CD4-positive, alpha-beta T cell (primary cell): ENCODE measurements at regions not wholly inside any gene's neighbourhood (a gene's known extent, or its start where the extent isn't known, plus 50 kb on each side); places are given as distances from the start of the nearest gene placed in this dataset.

Source experiments
- ATAC-seq: fragments of 200-7000 bp; cut with Tn5 transposase; one replicate; pipeline ENCODE4 v1.10.0; 2022; ENCODE audit warnings: mild to moderate bottlenecking; ENCODE audit not compliant: poor library complexity
- CTCF ChIA-PET: fragments of 350-600 bp; sonication (Branson Sonifier 250); formaldehyde crosslinking; loops from one replicate; lab custom pipeline; 2021; ENCODE audit warnings: antibody characterized with exemption, inconsistent platforms; lab: Charles Lee
- POLR2A ChIA-PET: fragments of 350-600 bp; sonication (Branson Sonifier 250); formaldehyde crosslinking; loops from one replicate; lab custom pipeline; 2021; ENCODE audit warnings: antibody characterized with exemption, inconsistent platforms; lab: Charles Lee
- DNase-seq, 14 experiments: peaks; one replicate each; pipeline ENCODE4 v3.0.0-alpha.2; 2013 to 2020; ENCODE audit warnings: mixed read lengths in 2 of 14
- H3K27ac ChIP-seq, 2 donors: one replicate each; pipeline versions ENCODE4 v1.5.1 to v1.7.0; 2013; ENCODE audit warnings: low read length in 2 of 2, low read depth in 1 of 2, mild to moderate bottlenecking in 1 of 2
- H3K27me3 ChIP-seq, 2 experiments: 1 replicate in 1 of 2; 2 replicates in 1 of 2; pipeline versions ENCODE4 v1.6.1 to v1.7.0; 2013; ENCODE audit warnings: low read length in 2 of 2, control low read depth in 1 of 2, mild to moderate bottlenecking in 1 of 2, moderate library complexity in 1 of 2; ENCODE audit not compliant: insufficient read depth in 2 of 2, control insufficient read depth in 1 of 2
- H3K36me3 ChIP-seq: one replicate; pipeline ENCODE4 v1.6.1; 2013; ENCODE audit warnings: low read length, control low read depth; ENCODE audit not compliant: insufficient read depth
- H3K4me1 ChIP-seq: one replicate; pipeline ENCODE4 v1.6.1; 2013; ENCODE audit warnings: low read length, control low read depth; ENCODE audit not compliant: insufficient read depth
- H3K4me3 ChIP-seq: one replicate; pipeline ENCODE4 v1.5.1; 2013; ENCODE audit warnings: mild to moderate bottlenecking, low read length, moderate library complexity
- H3K9me3 ChIP-seq, 2 experiments: 1 replicate in 1 of 2; 2 replicates in 1 of 2; pipeline versions ENCODE4 v1.6.1 to v1.7.0; 2013; ENCODE audit warnings: low read length in 2 of 2, mild to moderate bottlenecking in 2 of 2, control low read depth in 1 of 2, moderate library complexity in 1 of 2; ENCODE audit not compliant: control insufficient read depth in 1 of 2, insufficient read depth in 1 of 2
- H3K27ac Mint-ChIP-seq: one replicate; pipeline ENCODE4 v1.8.0; 2020; ENCODE audit warnings: mixed read lengths
- H3K27me3 Mint-ChIP-seq: one replicate; pipeline ENCODE4 v1.8.0; 2021; ENCODE audit warnings: mixed read lengths
- H3K36me3 Mint-ChIP-seq: one replicate; pipeline ENCODE4 v1.8.0; 2021; ENCODE audit warnings: low read depth, mixed read lengths
- H3K4me1 Mint-ChIP-seq: one replicate; pipeline ENCODE4 v1.8.0; 2021; ENCODE audit warnings: low read depth, mixed read lengths
- H3K4me3 Mint-ChIP-seq: one replicate; pipeline ENCODE4 v1.8.0; 2020; ENCODE audit warnings: mild to moderate bottlenecking, mixed read lengths
- H3K9me3 Mint-ChIP-seq: one replicate; pipeline ENCODE4 v1.8.0; 2020; ENCODE audit warnings: mixed read lengths
- intact Hi-C, 2 experiments: fragments of 100-400 bp; cut with DNase I in 1 of 2; cut with micrococcal nuclease in 1 of 2; formaldehyde crosslinking; loops; one replicate each; pipeline versions ENCODE4 v1.15.1 to v1.9.0; 2023 to 2025; cut with DNase I, micrococcal nuclease
- TF ChIP-seq, protein P1 (sequence below): fragments of 200-600 bp; IDR thresholded peaks from one replicate; pipeline ENCODE4 v1.8.0; 2022; ENCODE audit warnings: antibody characterized with exemption, mild to moderate bottlenecking

DNA sequence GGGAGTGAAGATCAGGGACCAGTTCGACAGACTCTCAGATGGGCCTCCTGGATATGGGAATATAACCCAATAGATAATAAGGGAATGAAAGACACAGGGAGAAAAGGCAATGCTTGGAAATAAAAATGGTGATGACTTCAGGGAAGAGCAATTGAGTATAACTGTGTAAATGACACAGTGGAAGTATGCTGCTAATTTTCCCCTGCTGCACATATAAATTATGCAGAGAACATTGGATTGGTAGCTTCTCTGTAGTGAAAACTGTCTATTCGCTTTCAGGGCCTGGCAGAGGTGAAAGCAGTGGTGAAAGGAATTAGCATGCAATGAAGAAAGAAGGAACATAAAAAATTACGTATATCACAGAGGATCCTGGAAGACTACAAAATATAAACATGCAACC lies 398.2 kb upstream of the CDH2 start:
- Mint-ChIP-seq H3K27ac (no peak overlapping the region), H3K27me3 (no peaks in the 10 kb centered on the region), H3K4me1 (no peaks in the 10 kb centered on the region), H3K36me3 (no peaks in the 10 kb centered on the region), H3K9me3 (peaks cover 3% of the 10 kb centered on the region), H3K4me3 (no peak overlapping the region)
- no peak overlapping the region for H3K4me3 ChIP-seq
- no peak overlapping the region for H3K27ac ChIP-seq
- POLR2A ChIA-PET = no interaction called here
- TF ChIP-seq, protein P1, sequence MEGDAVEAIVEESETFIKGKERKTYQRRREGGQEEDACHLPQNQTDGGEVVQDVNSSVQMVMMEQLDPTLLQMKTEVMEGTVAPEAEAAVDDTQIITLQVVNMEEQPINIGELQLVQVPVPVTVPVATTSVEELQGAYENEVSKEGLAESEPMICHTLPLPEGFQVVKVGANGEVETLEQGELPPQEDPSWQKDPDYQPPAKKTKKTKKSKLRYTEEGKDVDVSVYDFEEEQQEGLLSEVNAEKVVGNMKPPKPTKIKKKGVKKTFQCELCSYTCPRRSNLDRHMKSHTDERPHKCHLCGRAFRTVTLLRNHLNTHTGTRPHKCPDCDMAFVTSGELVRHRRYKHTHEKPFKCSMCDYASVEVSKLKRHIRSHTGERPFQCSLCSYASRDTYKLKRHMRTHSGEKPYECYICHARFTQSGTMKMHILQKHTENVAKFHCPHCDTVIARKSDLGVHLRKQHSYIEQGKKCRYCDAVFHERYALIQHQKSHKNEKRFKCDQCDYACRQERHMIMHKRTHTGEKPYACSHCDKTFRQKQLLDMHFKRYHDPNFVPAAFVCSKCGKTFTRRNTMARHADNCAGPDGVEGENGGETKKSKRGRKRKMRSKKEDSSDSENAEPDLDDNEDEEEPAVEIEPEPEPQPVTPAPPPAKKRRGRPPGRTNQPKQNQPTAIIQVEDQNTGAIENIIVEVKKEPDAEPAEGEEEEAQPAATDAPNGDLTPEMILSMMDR = no peak
- no peaks in the 10 kb centered on the region for H3K36me3 ChIP-seq
- peaks cover 0 to 3% of the 10 kb centered on the region in 2 experiments for H3K9me3 ChIP-seq
- DNase-seq (no peak), ATAC-seq (no peak)
- CTCF ChIA-PET = no interaction called here
- no peaks in the 10 kb centered on the region for H3K27me3 ChIP-seq
- no peaks in the 10 kb centered on the region for H3K4me1 ChIP-seq
- intact Hi-C loops = no loop called here

DNA sequence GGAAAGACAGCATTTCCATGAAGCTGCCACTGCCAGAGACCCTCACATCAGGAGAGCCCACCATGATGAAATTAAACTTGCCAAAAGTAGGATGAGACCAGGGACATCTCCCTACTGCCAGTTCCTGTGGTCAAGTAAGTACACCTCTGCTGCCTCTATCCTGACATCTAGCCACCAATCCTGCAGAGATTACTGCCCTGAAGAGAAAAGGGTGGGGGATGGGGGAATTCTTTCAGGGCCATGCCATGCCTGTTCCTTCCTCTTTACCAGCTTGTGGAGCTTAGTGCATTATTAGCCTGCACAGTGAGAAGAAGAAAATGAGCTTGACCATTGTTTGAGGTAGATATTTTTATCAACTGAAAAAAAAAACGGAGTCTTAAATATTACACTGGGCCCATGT lies 397.2 kb upstream of the CDH2 start:
- H3K36me3 ChIP-seq = no peaks in the 10 kb centered on the region
- TF ChIP-seq, protein P1 = no peak
- ChIA-PET CTCF (no interaction called here), POLR2A (no interaction called here)
- H3K9me3 ChIP-seq = peaks cover 0 to 3% of the 10 kb centered on the region in 2 experiments
- ATAC-seq = no peak
- peaks cover 3% of the 10 kb centered on the region for H3K9me3 Mint-ChIP-seq
- H3K27ac Mint-ChIP-seq = no peak overlapping the region
- intact Hi-C loops = no loop called here
- no peaks in the 10 kb centered on the region for H3K4me1 ChIP-seq
- no peak overlapping the region for H3K27ac ChIP-seq
- H3K36me3 Mint-ChIP-seq = no peaks in the 10 kb centered on the region
- no peak overlapping the region for H3K4me3 ChIP-seq
- DNase-seq = no peak
- H3K4me1 Mint-ChIP-seq = no peaks in the 10 kb centered on the region
- no peaks in the 10 kb centered on the region for H3K27me3 ChIP-seq
- H3K27me3 Mint-ChIP-seq = no peaks in the 10 kb centered on the region
- no peak overlapping the region for H3K4me3 Mint-ChIP-seq

DNA sequence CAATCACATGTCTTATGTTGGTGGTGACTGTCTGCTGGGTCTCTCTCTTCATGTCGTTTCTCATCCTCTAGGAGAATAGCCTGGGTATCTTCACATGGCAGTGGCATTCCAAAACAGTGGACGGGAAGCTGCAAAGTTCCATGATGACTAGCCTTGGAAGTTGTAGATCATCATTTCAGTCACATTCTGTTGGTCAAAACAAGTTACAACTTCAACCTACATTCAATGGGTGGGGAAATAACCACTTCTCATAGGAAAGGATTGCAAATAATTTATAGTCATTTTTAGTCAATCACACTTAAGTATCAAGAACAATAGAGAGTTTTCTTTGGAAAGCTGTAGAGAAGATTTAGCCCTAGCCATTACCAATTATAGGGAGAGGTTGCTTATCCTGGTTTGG lies 395.0 kb upstream of the CDH2 start:
- no peak for ATAC-seq

More for the DNA sequence above, 395.0 kb upstream of the CDH2 start:
- Mint-ChIP-seq H3K9me3 (peaks cover 3% of the 10 kb centered on the region), H3K4me3 (no peak overlapping the region), H3K27ac (no peak overlapping the region), H3K27me3 (no peaks in the 10 kb centered on the region), H3K4me1 (no peaks in the 10 kb centered on the region), H3K36me3 (no peaks in the 10 kb centered on the region)
- Histone ChIP-seq H3K4me3 (no peak overlapping the region), H3K27ac (no peak overlapping the region), H3K27me3 (no peaks in the 10 kb centered on the region), H3K9me3 (no peaks in the 10 kb centered on the region), H3K36me3 (no peaks in the 10 kb centered on the region), H3K4me1 (no peaks in the 10 kb centered on the region)
- no peak for DNase-seq
- POLR2A ChIA-PET = no interaction called here
- CTCF ChIA-PET = no interaction called here
- intact Hi-C loops = no loop called here
- TF ChIP-seq, protein P1 = no peak
